ENCODE measurements at regions not wholly inside any gene's neighbourhood (a gene's known extent, or its start where the extent isn't known, plus 50 kb on each side); places are given as distances from the start of the nearest gene placed in this dataset.

DNA sequence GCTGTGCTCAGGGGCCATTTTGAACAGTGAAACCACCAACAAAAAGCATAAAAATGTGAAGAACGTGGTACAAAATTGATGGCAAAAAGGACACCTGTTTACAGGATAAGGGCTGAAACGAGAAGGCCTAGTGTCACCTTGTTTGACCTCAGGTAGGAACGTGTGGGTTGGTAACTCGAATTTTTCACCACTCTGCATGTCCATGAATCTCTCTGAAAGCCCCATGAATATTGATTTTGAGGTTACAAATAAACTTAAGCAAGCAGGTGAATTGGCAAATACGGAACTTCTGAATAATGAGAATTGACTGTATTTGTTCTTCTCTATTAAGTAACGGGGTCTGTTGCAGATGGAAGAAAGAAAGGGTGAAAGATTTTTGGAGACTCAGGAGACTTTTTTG lies 59.6 kb upstream of the EDN1 start:
- TF ChIP-seq, protein P1, sequence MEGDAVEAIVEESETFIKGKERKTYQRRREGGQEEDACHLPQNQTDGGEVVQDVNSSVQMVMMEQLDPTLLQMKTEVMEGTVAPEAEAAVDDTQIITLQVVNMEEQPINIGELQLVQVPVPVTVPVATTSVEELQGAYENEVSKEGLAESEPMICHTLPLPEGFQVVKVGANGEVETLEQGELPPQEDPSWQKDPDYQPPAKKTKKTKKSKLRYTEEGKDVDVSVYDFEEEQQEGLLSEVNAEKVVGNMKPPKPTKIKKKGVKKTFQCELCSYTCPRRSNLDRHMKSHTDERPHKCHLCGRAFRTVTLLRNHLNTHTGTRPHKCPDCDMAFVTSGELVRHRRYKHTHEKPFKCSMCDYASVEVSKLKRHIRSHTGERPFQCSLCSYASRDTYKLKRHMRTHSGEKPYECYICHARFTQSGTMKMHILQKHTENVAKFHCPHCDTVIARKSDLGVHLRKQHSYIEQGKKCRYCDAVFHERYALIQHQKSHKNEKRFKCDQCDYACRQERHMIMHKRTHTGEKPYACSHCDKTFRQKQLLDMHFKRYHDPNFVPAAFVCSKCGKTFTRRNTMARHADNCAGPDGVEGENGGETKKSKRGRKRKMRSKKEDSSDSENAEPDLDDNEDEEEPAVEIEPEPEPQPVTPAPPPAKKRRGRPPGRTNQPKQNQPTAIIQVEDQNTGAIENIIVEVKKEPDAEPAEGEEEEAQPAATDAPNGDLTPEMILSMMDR (IDR thresholded peaks at IDR 0.05; ENCODE audit: insufficient read depth, low read depth, low read length): no peak
- H3K4me3 ChIP-seq (ENCODE audit: low read depth, low read length): no peak overlapping the region
- no peak for DNase-seq (ENCODE audit: low read depth)

DNA sequence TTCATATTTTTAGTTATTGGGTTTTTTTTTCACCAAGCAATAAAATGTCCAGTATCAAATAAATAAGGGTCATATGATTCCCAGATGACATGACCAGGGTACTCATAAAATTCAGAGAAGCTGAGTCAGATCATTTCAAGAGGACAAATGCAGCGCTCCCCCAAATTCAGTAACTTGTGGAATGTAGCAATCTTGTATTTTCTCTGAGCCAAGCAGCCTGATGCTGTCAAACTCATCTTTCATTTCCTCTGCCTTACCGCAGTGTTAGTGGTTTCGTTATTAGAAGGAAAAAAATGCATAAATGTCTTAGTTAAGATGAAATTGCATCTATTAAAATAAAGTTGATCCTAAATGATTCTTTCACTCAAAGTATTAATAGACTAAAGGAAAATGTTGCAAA lies 57.8 kb upstream of the EDN1 start:
- peak; percentile 55 for DNase-seq (ENCODE audit: low read depth)
- no peak overlapping the region for H3K4me3 ChIP-seq (ENCODE audit: low read depth, low read length)
- TF ChIP-seq, protein P1 (IDR thresholded peaks at IDR 0.05; ENCODE audit: insufficient read depth, low read depth, low read length): no peak

GRCh38 chr6:12232821-12233220 lies 57.3 kb upstream of the EDN1 start:
- TF ChIP-seq, protein P1 (IDR thresholded peaks at IDR 0.05; ENCODE audit: insufficient read depth, low read depth, low read length): no peak
- DNase-seq (ENCODE audit: low read depth): no peak

GRCh38 chr6:12233693-12234571 lies 56.2 kb upstream of the EDN1 start:
- no peak overlapping the region for H3K4me3 ChIP-seq (ENCODE audit: low read depth, low read length)
- peak; percentile 81 for DNase-seq (ENCODE audit: low read depth)
- TF ChIP-seq, protein P1 (IDR thresholded peaks at IDR 0.05; ENCODE audit: insufficient read depth, low read depth, low read length): peak; percentile 80

More at GRCh38 chr6:12232821-12233220, 57.3 kb upstream of the EDN1 start:
- H3K4me3 ChIP-seq (ENCODE audit: low read depth, low read length): no peak overlapping the region

- DNase-seq (ENCODE audit: low read depth): no peak
- TF ChIP-seq, protein P1 (IDR thresholded peaks at IDR 0.05; ENCODE audit: insufficient read depth, low read depth, low read length): no peak
- H3K4me3 ChIP-seq (ENCODE audit: low read depth, low read length): no peak overlapping the region
These were observed 54.8 kb upstream of the EDN1 start for GRCh38 chr6:12235341-12235740.

DNA sequence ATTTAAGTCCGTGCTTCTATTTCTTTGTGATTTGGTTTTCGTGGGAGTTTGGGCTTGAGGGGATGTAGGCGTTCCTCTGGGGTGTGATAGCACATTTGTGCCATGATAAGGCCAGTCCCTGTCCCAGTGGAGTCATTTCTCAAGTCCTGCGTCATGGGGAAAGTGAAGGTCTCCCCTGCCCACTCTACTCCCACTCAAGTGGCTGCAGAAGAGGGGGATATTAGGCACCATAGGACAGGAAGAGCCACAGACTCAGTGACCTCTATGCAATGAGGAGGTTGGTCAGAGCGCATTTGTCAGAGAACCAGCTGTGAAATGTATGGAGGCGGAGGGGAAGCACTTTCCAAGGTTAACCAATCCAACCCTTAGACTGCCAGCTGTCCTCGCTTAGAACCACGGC lies 51.9 kb upstream of the EDN1 start:
- TF ChIP-seq, protein P1 (IDR thresholded peaks at IDR 0.05; ENCODE audit: insufficient read depth, low read depth, low read length): no peak

More for the DNA sequence above, 51.9 kb upstream of the EDN1 start:
- no peak overlapping the region for H3K4me3 ChIP-seq (ENCODE audit: low read depth, low read length)
- DNase-seq (ENCODE audit: low read depth): no peak

Data from fibroblast of villous mesenchyme (primary cell).